CD14-positive monocyte (primary cell): ENCODE measurements at regions not wholly inside any gene's neighbourhood (a gene's known extent, or its start where the extent isn't known, plus 50 kb on each side); places are given as distances from the start of the nearest gene placed in this dataset.

Source experiments
- DNase-seq, 3 donors: peaks; one replicate each; pipeline ENCODE4 v3.0.0-alpha.2; 2011 to 2022
- H2AFZ ChIP-seq: 2 replicates; pipeline ENCODE4 v1.6.0; 2012; ENCODE audit warnings: mild to moderate bottlenecking, low read depth, low read length, inconsistent platforms; ENCODE audit not compliant: insufficient read depth, poor library complexity, severe bottlenecking
- H3K27ac ChIP-seq, 2 donors: 1 replicate in 1 of 2; 2 replicates in 1 of 2; pipeline ENCODE4 v1.5.1; 2012 to 2013; ENCODE audit warnings: low read length in 2 of 2, control low read depth in 1 of 2, inconsistent platforms in 1 of 2, low read depth in 1 of 2, mild to moderate bottlenecking in 1 of 2
- H3K27me3 ChIP-seq, 2 donors: one replicate each; pipeline versions ENCODE4 v1.6.0 to v1.6.1; 2011 to 2013; ENCODE audit warnings: low read length in 2 of 2; ENCODE audit not compliant: control insufficient read depth in 2 of 2, insufficient read depth in 2 of 2
- H3K36me3 ChIP-seq, 2 donors: replicated peaks in 1 of 2; 1 replicate in 1 of 2; 2 replicates in 1 of 2; pipeline versions ENCODE4 v1.5.1 to v1.6.1; 2012 to 2013; ENCODE audit warnings: low read length in 2 of 2, control low read depth in 1 of 2, inconsistent platforms in 1 of 2, mild to moderate bottlenecking in 1 of 2; ENCODE audit not compliant: insufficient read depth in 2 of 2, control insufficient read depth in 1 of 2
- H3K4me1 ChIP-seq, 2 donors: 1 replicate in 1 of 2; 2 replicates in 1 of 2; pipeline versions ENCODE4 v1.5.1 to v1.6.1; 2012 to 2013; ENCODE audit warnings: low read length in 2 of 2, control low read depth in 1 of 2, inconsistent platforms in 1 of 2, mild to moderate bottlenecking in 1 of 2, moderate library complexity in 1 of 2; ENCODE audit not compliant: insufficient read depth in 2 of 2, control insufficient read depth in 1 of 2
- H3K4me2 ChIP-seq: replicated peaks from 2 replicates; pipeline ENCODE3; 2012; ENCODE audit warnings: low read length, moderate library complexity, mild to moderate bottlenecking; ENCODE audit not compliant: poor library complexity, severe bottlenecking; ENCODE audit errors: extremely low read depth
- H3K4me3 ChIP-seq, 3 experiments: fragments of 200-600 bp in 1 of 3; sonication (generic) in 1 of 3; replicated peaks in 1 of 3; 1 replicate in 2 of 3; 2 replicates in 1 of 3; pipeline ENCODE4 v1.5.1; 2011 to 2013; ENCODE audit warnings: low read length in 3 of 3, mild to moderate bottlenecking in 3 of 3, control low read depth in 2 of 3, low read depth in 2 of 3, inconsistent platforms in 1 of 3, moderate library complexity in 1 of 3
- H3K79me2 ChIP-seq: 2 replicates; pipeline ENCODE4 v1.6.0; 2012; ENCODE audit warnings: mild to moderate bottlenecking, control low read depth, inconsistent platforms, low read length, moderate library complexity; ENCODE audit not compliant: insufficient read depth
- H3K9ac ChIP-seq: 2 replicates; pipeline ENCODE4 v1.6.0; 2017; ENCODE audit warnings: low read length, mild to moderate bottlenecking; ENCODE audit not compliant: insufficient read depth, poor library complexity, severe bottlenecking
- H3K9me3 ChIP-seq, 2 donors: replicated peaks in 1 of 2; 1 replicate in 1 of 2; 2 replicates in 1 of 2; pipeline versions ENCODE4 v1.5.1 to v1.6.1; 2012 to 2013; ENCODE audit warnings: low read length in 2 of 2, control low read depth in 1 of 2; ENCODE audit not compliant: control insufficient read depth in 1 of 2, insufficient read depth in 1 of 2
- H4K20me1 ChIP-seq: 2 replicates; pipeline ENCODE4 v1.6.0; 2012; ENCODE audit warnings: mild to moderate bottlenecking, low read length, control low read depth, moderate library complexity; ENCODE audit not compliant: insufficient read depth
- H3K27ac Mint-ChIP-seq, 7 donors: one replicate each; pipeline ENCODE4 v1.8.0; 2020; ENCODE audit warnings: mild to moderate bottlenecking in 7 of 7, mixed read lengths in 7 of 7, moderate library complexity in 6 of 7, inconsistent platforms in 2 of 7
- H3K27me3 Mint-ChIP-seq, 3 donors: one replicate each; pipeline ENCODE4 v1.8.0; 2021 to 2022; ENCODE audit warnings: low read depth in 3 of 3, mild to moderate bottlenecking in 3 of 3, mixed read lengths in 3 of 3, moderate library complexity in 3 of 3, inconsistent platforms in 1 of 3
- H3K36me3 Mint-ChIP-seq, 2 donors: one replicate each; pipeline ENCODE4 v1.8.0; 2020; ENCODE audit warnings: mixed read lengths in 2 of 2, inconsistent platforms in 1 of 2, mild to moderate bottlenecking in 1 of 2
- H3K4me1 Mint-ChIP-seq: one replicate; pipeline ENCODE4 v1.8.0; 2020; ENCODE audit warnings: mild to moderate bottlenecking, mixed read lengths
- H3K4me3 Mint-ChIP-seq, 2 donors: one replicate each; pipeline ENCODE4 v1.8.0; 2020; ENCODE audit warnings: mild to moderate bottlenecking in 2 of 2, mixed read lengths in 2 of 2, moderate library complexity in 1 of 2
- H3K9me3 Mint-ChIP-seq, 7 donors: one replicate each; pipeline ENCODE4 v1.8.0; 2020 to 2022; ENCODE audit warnings: mixed read lengths in 7 of 7, mild to moderate bottlenecking in 6 of 7, moderate library complexity in 6 of 7, inconsistent platforms in 2 of 7
- CTCF ChIP-seq: fragments of 200-600 bp; IDR thresholded peaks from one replicate; pipeline ENCODE4 v1.8.0; 2022; ENCODE audit warnings: antibody characterized with exemption, mild to moderate bottlenecking
- WGBS: methylation state at CpG from one replicate; pipeline ENCODE4 v1.1.5; 2013; ENCODE audit warnings: missing lambda C conversion rate; ENCODE audit not compliant: insufficient coverage; 5-methylcytosine and 5-hydroxymethylcytosine counted together
- intact Hi-C, 2 donors: fragments of 100-400 bp; cut with micrococcal nuclease; formaldehyde crosslinking; loops; one replicate each; pipeline versions ENCODE4 v1.15.0 to v1.15.1; 2023

GRCh38 chr1:187044411-187044810 lies 215.7 kb downstream of the PLA2G4A start:
- no peaks in the 10 kb centered on the region for H3K36me3 ChIP-seq
- H3K27me3 ChIP-seq = no peaks in the 10 kb centered on the region
- no peak overlapping the region for H3K27ac ChIP-seq
- H3K9ac ChIP-seq = no peak overlapping the region
- Mint-ChIP-seq H3K4me1 (no peaks in the 10 kb centered on the region), H3K27ac (no peak overlapping the region), H3K4me3 (no peak overlapping the region), H3K27me3 (peaks cover 0 to 2% (median 1%) of the 10 kb centered on the region in 3 donors), H3K9me3 (peaks cover 5 to 13% (median 12%) of the 10 kb centered on the region in 7 donors), H3K36me3 (no peaks in the 10 kb centered on the region)
- no peak for TF ChIP-seq CTCF
- no peaks in the 10 kb centered on the region for H3K79me2 ChIP-seq
- no peak overlapping the region for H2AFZ ChIP-seq
- H4K20me1 ChIP-seq = no peaks in the 10 kb centered on the region
- no peaks in the 10 kb centered on the region for H3K4me1 ChIP-seq
- intact Hi-C loops = no loop called here
- H3K9me3 ChIP-seq = peaks cover 4 to 15% of the 10 kb centered on the region in 2 donors
- H3K4me3 ChIP-seq = no peak overlapping the region
- DNase-seq = no peak
- no peak overlapping the region for H3K4me2 ChIP-seq

- no peaks in the 10 kb centered on the region for H3K4me1 ChIP-seq
- no peaks in the 10 kb centered on the region for H3K36me3 ChIP-seq
- no peak overlapping the region for H3K4me3 ChIP-seq
- Mint-ChIP-seq H3K27me3 (peaks cover 0 to 2% (median 1%) of the 10 kb centered on the region in 3 donors), H3K4me3 (no peak overlapping the region), H3K27ac (no peak overlapping the region), H3K36me3 (no peaks in the 10 kb centered on the region), H3K4me1 (no peaks in the 10 kb centered on the region), H3K9me3 (peaks cover 5 to 13% (median 12%) of the 10 kb centered on the region in 7 donors)
- peaks cover 4 to 15% of the 10 kb centered on the region in 2 donors for H3K9me3 ChIP-seq
- H3K79me2 ChIP-seq = no peaks in the 10 kb centered on the region
- intact Hi-C loops = no loop called here
- no peak for TF ChIP-seq CTCF
- no peak overlapping the region for H3K27ac ChIP-seq
- no peaks in the 10 kb centered on the region for H4K20me1 ChIP-seq
- H2AFZ ChIP-seq = no peak overlapping the region
- 89% methylated on average over 1 of the region's 4 CpGs for WGBS
- no peak overlapping the region for H3K9ac ChIP-seq
- H3K27me3 ChIP-seq = no peaks in the 10 kb centered on the region
- H3K4me2 ChIP-seq = no peak overlapping the region
- DNase-seq = no peak
Observed at GRCh38 chr1:187045371-187045770, 216.6 kb downstream of the PLA2G4A start.
